Activated naive CD4-positive, alpha-beta T cell treated with anti-CD3 and anti-CD28 coated beads for 36 hours (primary cell): ENCODE measurements at regions not wholly inside any gene's neighbourhood (a gene's known extent, or its start where the extent isn't known, plus 50 kb on each side); places are given as distances from the start of the nearest gene placed in this dataset.

Experiments
- CTCF ChIA-PET: fragments of 350-600 bp; sonication (Branson Sonifier 250); formaldehyde crosslinking; loops from one replicate; lab custom pipeline; 2021; ENCODE audit warnings: antibody characterized with exemption; lab: Charles Lee
- DNase-seq: peaks from one replicate; pipeline ENCODE4 v3.0.0-alpha.2; 2020
- H3K27ac Mint-ChIP-seq: one replicate; pipeline ENCODE4 v1.8.0; 2021; ENCODE audit warnings: mild to moderate bottlenecking, mixed read lengths
- H3K27me3 Mint-ChIP-seq: one replicate; pipeline ENCODE4 v1.8.0; 2021; ENCODE audit warnings: low read depth, mixed read lengths
- H3K36me3 Mint-ChIP-seq: one replicate; pipeline ENCODE4 v1.8.0; 2021; ENCODE audit warnings: low read depth, mixed read lengths
- H3K4me1 Mint-ChIP-seq: one replicate; pipeline ENCODE4 v1.8.0; 2021; ENCODE audit warnings: low read depth, mixed read lengths
- H3K4me3 Mint-ChIP-seq: one replicate; pipeline ENCODE4 v1.8.0; 2021; ENCODE audit warnings: mild to moderate bottlenecking, moderate library complexity, mixed read lengths
- H3K9me3 Mint-ChIP-seq: one replicate; pipeline ENCODE4 v1.8.0; 2021; ENCODE audit warnings: mixed read lengths
- intact Hi-C: fragments of 100-400 bp; cut with micrococcal nuclease; formaldehyde crosslinking; loops from one replicate; pipeline ENCODE4 v1.15.1; 2023

DNA sequence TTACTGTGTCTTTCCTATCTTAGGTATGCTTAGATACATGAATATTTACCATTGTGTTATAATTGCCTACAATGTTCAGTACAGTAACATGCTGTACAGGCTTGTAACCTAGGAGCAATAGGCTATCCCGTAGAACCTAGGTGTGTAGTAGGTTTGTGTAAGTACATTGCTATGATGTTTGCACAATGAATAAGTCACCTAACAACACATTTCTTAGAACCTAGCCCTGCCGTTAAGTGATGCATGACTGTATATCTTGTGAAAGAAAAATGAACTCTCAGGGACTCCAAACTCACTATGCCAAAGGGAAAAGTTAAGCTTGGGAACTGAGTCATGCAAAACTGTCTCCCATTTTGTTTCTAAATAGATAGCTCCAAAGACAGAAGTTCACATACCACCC is 91.5 kb upstream of the ACP3 start:
- CTCF ChIA-PET, result no interaction called here
- intact Hi-C loops, result no loop called here
- Mint-ChIP-seq H3K36me3 (no peaks in the 10 kb centered on the region), H3K4me3 (no peak overlapping the region), H3K27ac (no peak overlapping the region), H3K27me3 (peaks cover 7% of the 10 kb centered on the region), H3K4me1 (no peaks in the 10 kb centered on the region), H3K9me3 (no peaks in the 10 kb centered on the region)
- no peak for DNase-seq

DNA sequence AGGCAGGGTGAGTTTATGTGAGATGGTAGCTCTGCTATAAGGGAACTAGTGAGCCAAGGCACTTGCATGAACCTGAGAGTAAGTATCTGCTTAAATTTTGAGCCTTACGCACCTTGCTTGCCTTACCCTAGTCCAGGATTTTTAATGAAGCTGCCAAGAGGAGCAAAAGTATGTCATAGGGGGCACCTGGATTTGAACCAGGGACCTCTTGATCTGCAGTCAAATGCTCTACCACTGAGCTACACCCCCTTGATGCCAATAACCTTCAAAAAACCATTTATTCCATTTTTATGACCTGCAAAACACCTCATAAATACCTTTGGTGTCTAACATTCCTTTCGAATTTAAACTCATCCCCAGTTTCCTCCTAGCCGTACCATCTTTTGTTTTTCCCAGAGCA is 88.3 kb upstream of the ACP3 start:
- Mint-ChIP-seq H3K27me3 (peaks cover 9% of the 10 kb centered on the region), H3K36me3 (no peaks in the 10 kb centered on the region), H3K9me3 (no peaks in the 10 kb centered on the region), H3K27ac (no peak overlapping the region), H3K4me1 (no peaks in the 10 kb centered on the region), H3K4me3 (no peak overlapping the region)
- no peak for DNase-seq
- CTCF ChIA-PET, result no interaction called here
- intact Hi-C loops, result no loop called here

DNA sequence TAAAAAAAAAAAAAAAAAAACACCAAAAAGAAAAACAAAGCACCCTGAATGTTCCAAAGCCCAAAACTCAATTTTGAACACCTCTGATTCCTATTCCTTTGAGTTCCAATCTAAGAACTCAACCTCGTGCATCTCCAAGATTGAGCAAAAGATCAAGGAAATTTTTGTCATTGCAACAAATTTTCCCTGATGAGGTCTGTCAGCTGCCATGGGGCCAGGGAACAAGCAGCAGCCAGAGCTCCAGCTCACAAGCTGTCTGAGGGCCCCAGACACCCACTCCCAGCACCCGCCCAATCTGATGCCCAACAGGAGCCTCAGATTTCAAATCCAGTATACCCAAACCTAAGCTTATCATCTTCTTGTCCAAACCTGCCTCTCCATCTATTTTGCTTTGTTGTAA is 87.6 kb upstream of the ACP3 start:
- intact Hi-C loops, result no loop called here
- H3K9me3 Mint-ChIP-seq, result no peaks in the 10 kb centered on the region
- H3K27me3 Mint-ChIP-seq, result peaks cover 9% of the 10 kb centered on the region
- no peaks in the 10 kb centered on the region for H3K4me1 Mint-ChIP-seq
- no peak for DNase-seq
- H3K4me3 Mint-ChIP-seq, result no peak overlapping the region
- H3K27ac Mint-ChIP-seq, result no peak overlapping the region
- H3K36me3 Mint-ChIP-seq, result no peaks in the 10 kb centered on the region
- CTCF ChIA-PET, result no interaction called here

DNA sequence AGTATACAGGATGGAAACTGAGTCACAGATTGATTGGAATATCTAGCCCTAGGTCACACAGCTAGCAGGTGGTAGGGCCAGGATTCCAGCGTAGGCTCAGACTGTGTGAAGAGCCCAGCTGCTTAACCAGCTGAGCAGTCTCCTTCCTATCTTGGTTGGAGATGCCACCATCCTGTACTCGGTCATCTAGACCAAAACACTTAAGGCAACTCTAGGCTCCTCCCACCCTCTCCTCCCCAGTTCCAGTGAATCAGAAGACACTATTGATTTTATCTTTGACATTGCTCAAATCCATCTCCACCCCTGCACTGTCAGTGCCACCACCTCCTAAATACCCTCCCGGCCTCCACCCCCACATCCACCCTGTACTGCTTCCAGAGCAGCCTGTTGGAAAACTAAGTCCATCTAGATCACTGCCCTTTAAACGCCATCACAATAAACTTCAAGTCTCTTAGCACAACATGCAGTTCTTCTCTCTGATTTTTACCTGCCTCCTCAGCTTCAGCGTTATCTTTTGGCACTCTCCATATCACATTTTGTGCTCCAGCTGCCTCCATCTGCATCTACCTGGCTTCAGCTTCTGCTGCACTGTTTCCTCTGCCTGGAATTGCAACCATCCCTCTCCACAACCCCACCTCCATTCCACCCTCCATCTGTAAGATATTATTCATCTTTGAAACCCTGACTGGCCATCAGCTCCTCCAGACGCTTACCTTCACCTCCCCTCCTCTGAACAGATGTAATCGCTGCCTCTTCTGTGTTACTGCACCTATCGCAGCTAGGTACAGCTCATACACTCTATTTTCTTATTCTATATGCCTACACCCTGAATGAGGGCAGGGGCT is 86.8 kb upstream of the ACP3 start:
- intact Hi-C loops, result no loop called here
- no peaks in the 10 kb centered on the region for H3K36me3 Mint-ChIP-seq
- CTCF ChIA-PET, result no interaction called here
- no peaks in the 10 kb centered on the region for H3K4me1 Mint-ChIP-seq
- H3K9me3 Mint-ChIP-seq, result no peaks in the 10 kb centered on the region
- DNase-seq, result no peak
- H3K4me3 Mint-ChIP-seq, result no peak overlapping the region
- no peak overlapping the region for H3K27ac Mint-ChIP-seq
- H3K27me3 Mint-ChIP-seq, result peaks cover 11% of the 10 kb centered on the region

DNA sequence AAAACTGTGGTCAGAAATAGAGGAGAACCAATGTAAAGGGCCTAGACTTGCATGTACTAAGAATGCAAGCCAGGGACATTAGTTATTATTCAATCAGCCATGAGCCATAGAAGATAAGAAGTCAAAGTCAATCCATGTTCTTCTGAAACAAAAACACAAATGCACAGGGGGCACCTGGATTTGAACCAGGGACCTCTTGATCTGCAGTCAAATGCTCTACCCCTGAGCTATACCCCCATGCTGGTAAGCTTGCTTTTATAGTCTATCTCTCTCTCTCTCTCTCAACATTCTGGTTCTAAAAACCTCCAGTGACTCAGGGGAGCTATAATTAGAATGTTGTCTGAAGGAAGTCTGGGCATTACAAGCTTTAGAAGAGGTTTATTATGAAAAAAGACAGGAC is 85.6 kb upstream of the ACP3 start:
- no peaks in the 10 kb centered on the region for H3K9me3 Mint-ChIP-seq
- DNase-seq, result no peak
- H3K27me3 Mint-ChIP-seq, result peaks cover 12% of the 10 kb centered on the region
- H3K4me1 Mint-ChIP-seq, result no peaks in the 10 kb centered on the region
- intact Hi-C loops, result no loop called here
- CTCF ChIA-PET, result interaction anchor here (0.6 kb wide), 1 partner anchor 118 kb away, joined by 4 read pairs; no protein-coding TSS in a partner anchor
- no peak overlapping the region for H3K27ac Mint-ChIP-seq
- no peak overlapping the region for H3K4me3 Mint-ChIP-seq
- no peaks in the 10 kb centered on the region for H3K36me3 Mint-ChIP-seq

DNA sequence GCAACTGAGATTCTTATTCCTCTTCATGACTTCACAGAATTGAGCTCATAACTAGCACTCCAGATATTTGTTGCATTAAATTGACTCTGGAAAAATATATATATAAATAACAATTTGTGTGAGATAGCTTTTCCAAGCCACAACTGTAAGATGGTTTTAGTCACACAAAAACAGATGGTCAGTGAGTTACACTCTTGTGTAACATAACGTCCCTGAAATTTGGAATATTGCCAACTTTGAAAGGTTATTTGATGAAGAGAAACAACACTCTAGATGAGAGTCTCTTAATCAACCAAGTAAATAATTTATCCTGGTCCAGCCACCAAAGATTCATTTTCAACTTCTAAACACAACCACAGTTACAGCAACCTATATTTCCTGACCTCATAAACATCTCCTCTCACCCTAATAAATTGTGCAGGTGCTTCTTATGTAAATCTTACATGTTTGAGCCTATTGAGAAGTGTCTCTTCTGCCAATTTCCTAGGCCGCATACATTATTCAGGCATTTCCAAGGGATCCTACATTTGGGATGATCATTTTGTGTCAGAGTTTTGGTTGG is 84.9 kb upstream of the ACP3 start:
- no peaks in the 10 kb centered on the region for H3K4me1 Mint-ChIP-seq
- no peaks in the 10 kb centered on the region for H3K36me3 Mint-ChIP-seq
- intact Hi-C loops, result no loop called here
- no peak overlapping the region for H3K27ac Mint-ChIP-seq
- CTCF ChIA-PET, result no interaction called here
- H3K9me3 Mint-ChIP-seq, result no peaks in the 10 kb centered on the region
- no peak for DNase-seq
- no peak overlapping the region for H3K4me3 Mint-ChIP-seq
- H3K27me3 Mint-ChIP-seq, result peaks cover 9% of the 10 kb centered on the region

DNA sequence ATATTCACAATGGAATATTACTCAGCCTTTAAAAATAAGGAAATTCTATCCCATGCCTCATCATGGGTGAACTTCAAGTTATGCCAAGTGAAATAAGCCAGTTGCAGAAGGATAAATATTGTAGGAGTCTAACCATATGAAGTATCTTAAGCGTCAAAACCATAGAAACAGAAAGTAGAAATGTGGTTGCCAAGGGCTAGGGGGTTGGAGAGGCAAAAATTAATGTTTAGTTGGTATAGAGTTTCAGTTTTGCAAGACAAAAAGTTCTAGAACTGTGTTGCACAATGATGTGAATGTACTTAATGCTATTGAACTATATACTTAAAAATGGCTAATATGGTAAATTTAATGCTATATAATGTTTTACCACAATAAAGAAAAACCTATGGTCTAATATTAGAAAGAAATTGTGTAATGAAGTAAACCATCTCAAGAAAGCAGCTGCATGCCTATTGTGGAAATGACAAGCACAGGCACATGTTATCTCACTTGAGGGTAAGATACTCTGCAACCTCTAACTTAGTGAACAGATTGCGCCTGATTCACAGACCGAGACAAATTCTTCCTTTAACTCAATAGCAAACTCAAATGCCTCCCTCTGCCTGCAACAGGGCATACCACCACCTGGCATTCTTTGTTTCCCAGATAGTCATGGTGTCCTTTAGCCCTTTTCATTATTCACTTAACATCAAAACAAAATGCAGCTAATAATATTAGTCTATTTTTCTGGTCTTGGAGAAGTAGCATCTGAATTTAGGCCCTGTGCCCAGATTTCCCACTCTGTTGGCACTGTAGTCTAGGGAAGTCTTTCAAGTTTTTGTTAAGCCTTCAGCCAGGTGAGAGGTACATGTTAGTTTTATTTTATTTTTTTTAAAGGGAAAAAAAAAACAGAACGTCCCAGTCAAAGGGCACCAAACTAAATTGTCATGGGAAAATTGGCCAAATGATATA is 80.2 kb upstream of the ACP3 start:
- H3K27me3 Mint-ChIP-seq, result peaks cover 16% of the 10 kb centered on the region
- H3K4me3 Mint-ChIP-seq, result no peak overlapping the region
- no peaks in the 10 kb centered on the region for H3K4me1 Mint-ChIP-seq
- CTCF ChIA-PET, result no interaction called here
- H3K27ac Mint-ChIP-seq, result no peak overlapping the region
- intact Hi-C loops, result no loop called here
- H3K36me3 Mint-ChIP-seq, result no peaks in the 10 kb centered on the region
- no peak for DNase-seq
- no peaks in the 10 kb centered on the region for H3K9me3 Mint-ChIP-seq

DNA sequence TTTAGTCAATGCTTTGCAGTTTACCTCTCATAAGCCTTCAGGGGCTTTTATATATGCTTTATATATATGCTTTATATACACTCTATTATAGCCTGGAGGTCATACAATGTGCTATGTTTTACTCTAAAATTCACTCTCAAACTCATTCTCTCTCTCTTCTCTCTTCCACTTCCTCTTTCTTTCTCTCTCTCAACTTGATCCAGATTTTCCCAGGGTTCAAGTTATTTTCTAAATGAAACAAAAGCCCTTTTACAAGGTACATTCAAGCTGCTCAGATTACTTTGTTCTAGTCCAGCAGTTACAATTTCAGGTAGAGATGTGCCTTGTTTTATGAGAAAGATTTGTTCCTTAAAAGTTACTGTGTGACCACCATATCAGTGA is 79.6 kb upstream of the ACP3 start:
- CTCF ChIA-PET, result no interaction called here
- H3K27me3 Mint-ChIP-seq, result peaks cover 16% of the 10 kb centered on the region
- no peak overlapping the region for H3K27ac Mint-ChIP-seq
- no peaks in the 10 kb centered on the region for H3K36me3 Mint-ChIP-seq
- H3K9me3 Mint-ChIP-seq, result no peaks in the 10 kb centered on the region
- H3K4me3 Mint-ChIP-seq, result no peak overlapping the region
- no peaks in the 10 kb centered on the region for H3K4me1 Mint-ChIP-seq
- intact Hi-C loops, result no loop called here
- no peak for DNase-seq

DNA sequence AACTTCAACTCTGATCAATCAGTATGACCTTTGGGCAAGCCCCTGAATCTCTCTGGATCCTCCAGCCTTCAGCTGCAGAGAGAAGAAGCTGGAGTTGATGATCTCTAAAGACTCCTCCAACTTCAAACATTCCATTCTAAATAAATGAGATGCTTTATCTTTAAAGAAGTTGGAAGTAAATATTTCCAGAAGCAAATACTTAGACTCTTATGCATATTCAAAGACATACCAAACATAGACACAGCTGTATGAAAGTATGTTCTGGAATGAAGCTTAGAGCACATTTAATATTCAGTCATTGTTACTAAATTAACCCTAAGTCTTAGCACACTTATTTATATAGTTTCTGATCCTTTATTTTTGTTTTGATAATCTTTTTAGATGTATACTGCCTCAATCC is 77.6 kb upstream of the ACP3 start:
- no peak for DNase-seq
- no peak overlapping the region for H3K4me3 Mint-ChIP-seq
- no peak overlapping the region for H3K27ac Mint-ChIP-seq
- intact Hi-C loops, result no loop called here
- H3K27me3 Mint-ChIP-seq, result peaks cover 16% of the 10 kb centered on the region
- no peaks in the 10 kb centered on the region for H3K4me1 Mint-ChIP-seq
- no peaks in the 10 kb centered on the region for H3K9me3 Mint-ChIP-seq
- no peaks in the 10 kb centered on the region for H3K36me3 Mint-ChIP-seq
- CTCF ChIA-PET, result no interaction called here

DNA sequence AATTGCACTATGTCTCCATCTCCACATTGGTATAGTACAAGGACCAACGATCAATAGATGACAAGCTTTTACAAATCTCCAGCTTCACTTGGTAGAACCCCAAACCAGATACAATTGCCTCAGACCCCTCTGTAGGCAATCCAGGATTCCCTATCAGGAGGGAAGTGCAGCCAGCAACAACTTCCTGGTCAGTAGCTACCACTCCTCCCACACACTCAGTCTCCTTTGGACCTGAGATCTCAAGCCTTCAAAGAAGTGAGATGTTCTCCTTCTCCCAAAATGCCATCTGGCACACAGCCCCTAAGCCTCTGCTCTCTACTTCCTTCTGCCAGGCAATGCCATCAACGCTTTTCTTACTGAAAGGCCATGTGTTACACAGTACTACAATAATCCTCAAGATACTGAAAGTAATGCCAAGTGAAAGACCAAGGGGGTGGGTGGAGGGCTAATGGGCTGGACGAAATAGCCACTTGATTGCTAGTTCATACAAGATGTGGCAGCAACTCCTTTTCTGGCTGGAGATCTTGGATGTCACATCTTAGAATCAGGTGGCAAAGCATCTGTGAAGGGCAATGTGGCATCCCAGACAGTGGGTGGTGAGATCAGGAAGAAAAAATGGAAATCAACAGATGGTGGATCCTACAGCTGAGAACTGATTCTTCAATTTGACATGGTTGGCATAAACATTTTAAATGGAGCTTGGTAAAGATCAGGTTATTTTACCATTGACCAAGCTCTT is 75.3 kb upstream of the ACP3 start:
- no peak overlapping the region for H3K4me3 Mint-ChIP-seq
- no peaks in the 10 kb centered on the region for H3K9me3 Mint-ChIP-seq
- peaks cover 17% of the 10 kb centered on the region for H3K27me3 Mint-ChIP-seq
- H3K36me3 Mint-ChIP-seq, result no peaks in the 10 kb centered on the region
- DNase-seq, result no peak
- intact Hi-C loops, result no loop called here
- CTCF ChIA-PET, result interaction anchor here (0.6 kb wide), 1 partner anchor 98 kb away, joined by 3 read pairs; no protein-coding TSS in a partner anchor
- no peaks in the 10 kb centered on the region for H3K4me1 Mint-ChIP-seq
- no peak overlapping the region for H3K27ac Mint-ChIP-seq

DNA sequence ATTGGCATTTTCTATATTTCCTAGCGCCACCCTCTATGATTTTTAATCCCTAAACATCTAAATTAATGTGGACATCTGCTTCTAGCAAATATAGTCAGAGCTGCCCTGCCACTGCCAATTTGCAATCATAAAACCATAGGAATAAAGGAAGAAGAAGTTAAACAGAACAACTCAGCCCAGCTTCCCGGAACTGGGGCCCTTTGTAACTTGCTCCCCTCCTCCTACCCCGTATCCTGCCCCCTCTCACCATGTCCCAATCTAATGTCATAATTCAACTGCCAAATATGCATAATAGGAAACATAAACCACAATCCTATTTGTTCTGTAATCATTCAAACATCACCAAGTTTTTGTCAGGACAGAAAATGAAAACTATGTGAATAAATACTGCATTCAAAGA is 74.4 kb upstream of the ACP3 start:
- Mint-ChIP-seq H3K4me3 (no peak overlapping the region), H3K27ac (no peak overlapping the region), H3K27me3 (peaks cover 23% of the 10 kb centered on the region), H3K36me3 (no peaks in the 10 kb centered on the region), H3K9me3 (no peaks in the 10 kb centered on the region), H3K4me1 (no peaks in the 10 kb centered on the region)
- no peak for DNase-seq
- CTCF ChIA-PET, result no interaction called here
- intact Hi-C loops, result no loop called here

DNA sequence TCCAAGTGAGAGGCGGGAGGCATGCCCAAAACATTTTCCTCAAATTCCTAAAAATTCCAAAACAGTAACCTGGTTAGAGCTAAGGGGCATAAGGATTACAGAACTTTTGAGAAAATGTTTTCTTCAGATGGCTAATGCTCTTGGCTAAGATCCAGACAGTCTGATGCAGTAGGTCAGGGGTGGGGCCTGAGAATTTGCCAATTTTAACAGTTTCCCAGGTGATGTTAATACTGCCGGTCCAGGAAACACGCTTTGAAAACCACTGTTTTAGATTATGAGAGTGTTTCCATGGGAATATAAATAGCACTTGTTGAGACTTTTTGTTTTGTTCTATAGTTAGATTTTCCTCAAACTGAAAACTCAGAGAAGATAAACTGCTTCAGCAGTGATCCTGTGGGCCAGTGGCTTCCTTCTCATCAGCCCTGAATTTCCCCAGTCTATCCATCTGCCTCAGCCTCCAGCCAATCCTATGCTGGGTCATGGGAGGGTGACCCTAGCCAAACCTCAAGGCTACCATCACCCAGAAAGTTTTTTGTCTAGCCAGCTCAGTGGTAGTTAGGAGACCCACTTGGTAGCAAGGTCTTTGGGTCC is 71.6 kb upstream of the ACP3 start:
- Mint-ChIP-seq H3K4me3 (no peak overlapping the region), H3K4me1 (no peaks in the 10 kb centered on the region), H3K27me3 (peaks cover 17% of the 10 kb centered on the region), H3K27ac (no peak overlapping the region), H3K36me3 (no peaks in the 10 kb centered on the region), H3K9me3 (no peaks in the 10 kb centered on the region)
- intact Hi-C loops, result no loop called here
- CTCF ChIA-PET, result interaction anchor here (0.7 kb wide), 1 partner anchor 282 kb away, joined by 3 read pairs; no protein-coding TSS in a partner anchor
- no peak for DNase-seq
